ENCODE measurements at regions not wholly inside any gene's neighbourhood (a gene's known extent, or its start where the extent isn't known, plus 50 kb on each side); places are given as distances from the start of the nearest gene placed in this dataset.

DNA sequence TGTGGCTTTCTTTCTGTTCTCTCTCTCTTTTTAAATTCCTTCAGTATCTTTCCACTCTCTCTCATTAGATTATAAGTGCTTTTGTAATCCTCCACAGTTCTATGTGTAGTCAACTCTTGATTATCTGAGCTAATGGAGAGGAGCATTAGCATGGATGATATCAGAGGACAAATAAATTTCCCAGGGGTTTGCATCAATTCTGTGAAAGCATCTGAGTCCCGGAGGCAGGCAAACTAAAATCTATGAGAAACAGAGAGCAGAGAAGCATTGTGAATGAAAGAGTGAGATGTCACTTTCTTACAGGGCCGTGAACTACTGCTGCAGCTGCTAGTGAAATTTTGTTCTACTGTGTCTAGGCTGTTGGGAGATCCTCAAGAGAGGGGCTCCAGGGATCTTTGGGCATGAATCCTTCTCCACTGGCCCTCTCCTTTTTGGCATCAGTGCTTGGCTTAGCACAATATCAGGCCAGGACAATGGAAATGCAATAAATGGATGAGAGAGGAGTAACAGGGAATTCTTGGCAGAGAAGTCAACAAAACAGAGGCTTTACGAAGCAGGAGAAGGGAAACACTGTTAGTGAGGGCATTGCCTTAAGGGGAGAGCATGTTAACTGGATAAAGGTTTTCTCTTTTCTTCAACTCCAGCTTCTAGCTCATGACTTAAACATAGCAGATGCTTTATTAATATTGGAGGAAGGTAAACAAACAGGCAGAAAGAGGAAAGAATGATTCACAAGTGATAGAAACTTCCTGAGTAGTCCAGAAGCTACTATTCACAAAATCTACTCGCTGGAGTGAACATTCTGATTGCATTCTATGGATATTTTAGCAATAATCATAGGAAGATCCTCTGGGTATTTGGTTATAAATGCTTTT is 847.0 kb upstream of the MAP3K7 start:
- DNase-seq = no peak

DNA sequence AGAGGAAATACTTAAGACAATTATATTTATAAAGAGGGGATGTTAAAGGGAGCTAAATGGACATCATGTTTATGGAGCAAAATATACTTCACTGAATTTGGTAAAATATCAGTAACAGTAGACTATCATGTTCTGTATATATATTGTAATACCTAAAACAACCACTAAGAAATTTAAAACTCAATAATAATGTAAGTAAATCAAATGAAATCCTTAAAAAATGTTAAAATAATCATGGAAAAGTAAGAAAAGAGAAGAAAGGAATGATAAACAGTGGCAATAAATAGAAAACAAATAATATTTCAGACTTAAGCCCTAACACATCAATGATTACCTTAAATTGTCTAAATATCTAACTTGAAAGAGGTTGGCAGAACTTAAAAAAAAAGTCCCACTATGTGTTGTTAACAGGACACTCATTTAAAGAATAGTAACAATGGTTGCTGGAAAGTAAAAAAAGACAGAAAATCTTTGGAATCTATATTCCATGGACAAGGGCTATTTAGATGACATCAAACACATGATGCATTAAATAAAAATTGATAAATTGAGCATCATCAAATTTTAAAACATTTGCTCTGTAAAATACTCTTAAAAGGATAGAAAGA is 842.2 kb upstream of the MAP3K7 start:
- DNase-seq = no peak

DNA sequence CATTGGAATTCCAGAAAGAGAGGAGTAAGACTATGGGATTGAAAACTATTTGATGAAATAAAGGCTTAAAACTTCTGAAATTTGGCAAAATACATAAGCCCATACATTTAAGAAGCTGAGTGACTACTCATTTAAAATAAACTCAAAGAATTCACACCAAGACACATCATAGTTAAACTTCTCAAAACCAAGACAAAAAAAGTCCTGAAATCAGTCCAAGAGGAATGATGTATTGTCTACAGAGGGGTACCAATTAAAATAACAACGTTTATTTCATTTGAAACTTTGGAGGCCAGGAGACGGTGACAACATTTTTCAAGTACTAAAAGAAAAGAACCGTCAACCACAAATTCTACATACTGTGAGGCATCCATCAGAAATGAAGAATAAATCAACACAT is 841.4 kb upstream of the MAP3K7 start:
- DNase-seq = no peak

DNA sequence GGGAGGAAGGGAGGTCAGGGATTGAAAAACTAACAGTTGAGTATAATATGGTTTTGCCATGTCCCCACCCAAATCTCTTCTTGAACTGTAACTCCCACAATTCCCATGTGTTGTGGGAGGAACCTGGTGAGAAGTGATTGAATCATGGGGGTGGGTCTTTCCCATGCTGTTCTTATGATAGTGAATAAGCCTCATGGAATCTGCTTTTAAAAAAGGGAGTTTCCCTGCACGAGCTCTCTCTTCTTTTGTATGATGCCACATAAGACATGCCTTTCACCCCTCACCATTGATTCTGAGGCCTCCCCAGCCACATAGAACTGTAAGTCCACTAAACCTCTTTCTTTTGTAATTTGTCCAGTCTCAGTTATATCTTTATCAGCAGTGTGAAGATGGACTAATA is 833.4 kb upstream of the MAP3K7 start:
- DNase-seq = no peak

DNA sequence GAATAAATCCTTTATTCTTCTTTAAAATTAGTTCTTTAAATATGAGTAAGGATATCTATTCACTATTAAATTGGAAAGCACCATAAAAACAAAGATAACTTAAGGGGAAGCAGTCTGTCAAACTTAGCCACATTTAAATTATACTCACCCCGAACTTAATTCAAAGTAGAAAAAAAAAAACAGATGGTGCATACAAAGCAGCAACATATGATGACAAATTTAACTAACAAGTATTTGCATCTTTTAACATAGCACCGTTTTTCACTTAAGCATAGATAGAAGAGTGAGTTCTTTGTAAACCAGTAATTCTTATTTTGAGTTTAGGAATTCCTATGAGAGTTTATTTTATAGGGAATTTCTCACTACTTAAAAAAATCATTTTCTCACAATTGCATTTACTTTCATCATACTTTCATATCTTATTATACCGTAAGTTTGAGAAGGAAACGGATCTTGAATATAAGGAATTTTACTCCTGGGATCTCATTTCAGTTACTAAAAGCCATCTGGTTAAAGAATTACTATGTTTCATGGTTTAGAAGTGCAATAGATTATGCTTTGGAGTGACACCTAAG is 828.2 kb upstream of the MAP3K7 start:
- no peak for DNase-seq

DNA sequence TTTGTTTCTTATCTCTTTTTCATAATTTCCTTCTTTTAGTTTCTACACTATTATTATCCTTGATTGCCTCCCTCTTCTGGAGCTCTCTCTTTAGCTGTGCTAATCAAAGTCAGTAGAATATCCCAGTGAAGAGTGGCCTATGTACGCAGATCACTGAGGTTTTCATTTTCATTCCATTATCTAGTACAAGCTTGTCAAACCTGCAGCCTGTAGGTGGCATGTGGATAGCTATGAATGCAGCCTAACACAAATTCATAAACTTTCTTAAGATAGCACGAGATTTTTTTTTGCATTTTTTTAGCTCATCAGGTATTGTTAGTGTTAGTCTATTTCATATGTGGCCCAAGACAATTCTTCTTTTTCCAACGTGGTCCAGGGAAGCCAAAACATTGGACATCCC is 825.7 kb upstream of the MAP3K7 start:
- no peak for DNase-seq

DNA sequence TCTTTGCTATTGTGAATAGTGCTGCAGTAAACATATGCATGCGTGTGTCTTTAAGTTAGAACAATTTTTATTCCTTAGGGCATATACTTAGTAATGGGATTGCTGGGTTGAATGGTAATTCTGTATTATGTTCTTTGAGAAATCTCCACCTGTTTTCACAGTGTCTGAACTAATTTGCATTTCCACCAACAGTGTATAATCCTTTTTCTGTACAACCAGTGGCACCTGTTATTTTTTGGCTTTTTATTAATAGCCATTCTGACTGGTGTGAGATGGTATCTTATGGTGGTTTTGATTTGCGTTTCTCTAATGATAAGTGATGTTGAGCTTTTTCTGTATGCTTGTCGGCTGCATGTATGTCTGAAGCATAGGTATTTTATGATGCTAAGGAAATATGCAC is 820.8 kb upstream of the MAP3K7 start:
- DNase-seq = no peak

DNA sequence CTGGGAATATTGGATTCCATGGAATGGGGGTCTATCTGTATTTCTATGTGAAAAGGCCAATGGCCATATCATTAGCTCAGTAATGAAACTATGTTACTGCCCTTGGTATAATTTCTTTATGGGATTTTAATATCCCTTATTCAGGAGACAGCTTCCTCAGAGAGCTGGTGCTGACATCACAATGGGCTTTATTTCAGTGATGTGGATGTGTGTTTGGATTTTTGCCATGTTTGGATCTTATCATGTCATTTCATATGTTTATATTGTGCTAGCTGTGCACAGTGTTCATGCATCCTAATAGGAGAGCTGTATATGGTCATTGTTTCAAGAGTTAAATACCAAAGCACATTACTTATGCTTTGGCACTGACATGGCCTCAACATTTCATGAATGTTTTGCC is 806.1 kb upstream of the MAP3K7 start:
- no peak for DNase-seq

DNA sequence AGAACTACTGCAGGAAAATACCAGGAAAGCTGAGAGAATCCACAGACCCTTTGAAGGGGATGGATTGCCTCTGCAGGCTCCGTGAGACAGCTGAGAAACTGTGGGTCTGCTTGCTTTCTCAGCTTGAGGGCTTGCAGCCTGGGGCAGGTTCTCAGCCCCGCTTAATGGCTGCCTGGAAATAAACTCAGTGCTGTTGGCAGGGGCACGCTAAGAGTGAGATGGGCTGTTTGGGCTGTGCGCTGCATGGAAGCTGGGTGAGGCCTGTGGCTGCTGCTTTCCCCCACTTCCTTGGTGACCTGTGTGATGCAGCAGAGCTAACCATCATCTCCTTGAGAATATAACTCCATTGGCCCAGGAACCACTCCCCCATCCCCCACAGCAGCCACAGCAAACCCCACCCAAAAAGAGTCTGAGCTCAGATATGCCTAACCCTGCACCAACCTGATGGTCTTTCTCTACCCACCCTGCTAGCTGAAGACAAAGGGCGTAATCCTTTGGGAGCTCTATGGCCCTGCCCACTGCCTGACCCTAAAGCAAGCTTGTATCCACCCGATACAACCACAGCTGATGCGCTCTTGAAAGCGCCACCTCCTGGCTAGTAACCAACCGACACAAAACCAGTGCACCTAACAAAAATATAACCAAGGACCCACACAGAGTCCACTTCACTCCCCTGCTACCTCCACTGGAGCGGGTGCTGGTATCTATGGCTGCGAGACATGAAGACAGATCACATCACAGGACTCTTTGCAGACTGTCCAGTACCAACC is 800.6 kb upstream of the MAP3K7 start:
- no peak for DNase-seq

DNA sequence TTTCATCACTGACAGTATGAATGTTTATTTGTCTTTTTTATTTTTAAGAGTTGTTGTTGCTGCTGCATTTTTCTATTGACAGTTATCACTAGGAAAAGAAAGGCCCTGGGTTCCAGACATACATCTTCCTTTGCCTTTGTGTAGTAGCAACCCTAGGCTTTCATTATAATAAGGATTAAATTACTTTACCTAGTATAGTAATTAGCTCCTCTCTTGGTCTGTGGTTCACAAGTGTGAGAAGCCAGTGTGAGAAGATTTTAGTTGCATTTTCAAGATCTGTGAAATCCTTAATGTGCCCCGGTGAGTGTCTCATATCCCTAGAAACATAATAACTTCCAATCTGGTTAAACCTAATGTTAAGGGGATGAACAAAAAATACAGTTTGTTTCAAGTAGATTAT is 799.3 kb upstream of the MAP3K7 start:
- no peak for DNase-seq

DNA sequence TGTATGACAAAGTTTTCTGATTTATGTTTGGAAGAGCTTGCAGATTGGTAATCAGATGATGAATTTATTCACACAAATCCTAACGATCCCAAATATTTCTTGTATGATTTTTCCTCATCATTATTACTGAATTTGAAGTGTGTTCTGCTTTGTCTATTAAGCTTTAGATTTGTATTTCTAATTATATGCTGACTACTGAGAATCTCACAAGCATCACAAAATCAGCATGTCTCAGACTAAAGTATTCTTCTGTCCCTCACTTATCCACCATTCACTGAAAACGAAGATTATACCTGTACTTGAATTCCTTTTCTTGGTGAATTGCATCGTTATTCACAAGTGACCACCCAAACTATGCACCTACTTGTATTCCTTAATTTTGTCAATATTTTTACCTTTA is 796.3 kb upstream of the MAP3K7 start:
- DNase-seq = no peak

DNA sequence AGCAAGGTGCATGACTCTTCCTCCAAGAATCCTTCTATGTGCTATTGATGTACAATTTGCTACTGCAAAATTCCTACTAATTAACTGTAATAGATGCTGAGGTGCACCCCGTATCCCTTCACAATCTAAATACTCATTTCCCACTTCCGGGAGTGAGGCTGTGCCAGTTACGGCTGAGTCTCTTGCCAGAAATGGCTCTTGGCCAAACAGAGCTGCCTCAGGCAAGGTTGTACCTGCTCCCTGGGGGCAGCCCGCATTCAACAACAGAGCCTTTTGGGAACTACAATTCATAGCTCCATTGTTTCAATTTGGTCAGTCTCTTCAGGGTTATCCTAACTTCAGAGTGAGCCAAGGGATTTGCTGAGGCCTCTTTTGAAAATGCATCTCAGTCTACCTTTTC is 789.8 kb upstream of the MAP3K7 start:
- no peak for DNase-seq

DNA sequence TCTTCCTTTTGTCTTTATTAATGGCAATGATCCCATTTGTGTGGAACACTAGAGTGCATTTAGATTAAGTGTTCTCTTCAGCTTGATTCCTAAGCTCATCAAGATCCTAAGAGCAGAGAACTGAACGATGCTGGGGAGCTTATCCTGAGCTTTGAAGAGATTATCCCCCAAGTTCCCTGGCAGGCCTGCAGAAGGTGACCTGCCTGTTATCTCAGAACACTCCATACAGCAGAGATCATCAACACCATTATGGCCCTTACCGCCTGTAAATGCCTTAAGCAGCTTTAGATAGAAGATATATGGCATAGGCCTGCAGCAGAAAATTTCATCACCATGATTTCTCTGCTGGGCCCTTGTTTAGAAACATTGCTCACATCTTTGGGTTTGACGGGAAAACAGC is 779.9 kb upstream of the MAP3K7 start:
- DNase-seq = no peak

DNA sequence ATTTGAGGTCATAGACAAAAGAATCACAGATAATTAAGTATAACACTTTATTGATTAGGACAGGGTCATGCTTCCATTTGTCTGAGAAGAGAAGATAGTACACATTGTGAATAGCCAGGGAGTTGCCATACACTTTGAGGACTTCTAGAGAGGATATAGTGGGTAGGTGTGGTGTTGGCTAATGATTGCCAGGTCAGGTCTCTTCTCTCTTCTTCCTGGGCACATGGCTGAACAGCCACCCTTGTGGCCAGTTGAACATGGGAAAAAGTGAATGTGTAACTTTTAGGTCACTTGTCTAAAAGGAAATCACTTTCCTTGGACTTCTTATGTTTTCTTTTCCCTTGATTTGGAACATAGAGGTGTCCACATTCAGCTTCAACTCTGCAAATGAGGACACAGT is 772.1 kb upstream of the MAP3K7 start:
- DNase-seq = no peak

DNA sequence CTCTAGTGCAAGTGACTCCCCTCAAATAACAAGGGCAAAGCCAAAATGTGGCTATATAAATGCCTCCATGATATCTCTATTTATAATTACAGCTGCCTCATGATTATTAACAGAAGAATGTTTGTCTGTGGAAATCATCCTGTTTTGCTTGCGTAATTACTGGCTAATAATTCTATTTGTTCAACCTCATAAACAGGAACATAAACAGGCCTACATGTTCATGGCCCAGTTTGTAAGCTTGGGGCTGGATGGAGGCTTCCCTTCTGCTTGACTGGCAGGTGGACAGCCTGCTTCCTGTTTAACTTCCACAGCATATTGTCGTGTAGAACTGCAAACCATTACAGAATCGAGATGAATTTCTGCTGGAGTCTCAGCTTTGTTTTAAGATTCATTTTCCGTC is 766.0 kb upstream of the MAP3K7 start:
- no peak for DNase-seq

DNA sequence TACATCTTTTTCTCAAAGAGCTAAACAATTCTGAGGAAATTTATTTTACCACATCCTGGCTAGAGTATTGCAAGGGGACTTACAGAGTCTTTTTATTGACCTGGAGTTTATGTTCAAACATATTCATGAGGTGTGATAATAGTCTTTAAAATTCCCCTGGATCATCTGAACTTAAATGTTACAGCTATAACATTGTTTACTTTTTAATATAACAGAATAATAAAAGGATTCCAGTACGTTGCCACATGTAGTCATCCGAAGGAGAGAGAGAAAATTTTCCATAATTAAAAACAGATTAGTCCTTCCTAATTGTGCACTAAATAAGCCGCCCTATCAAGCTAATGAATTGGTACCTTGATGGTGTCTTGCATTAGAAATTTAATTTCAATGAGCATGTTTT is 765.4 kb upstream of the MAP3K7 start:
- no peak for DNase-seq

DNA sequence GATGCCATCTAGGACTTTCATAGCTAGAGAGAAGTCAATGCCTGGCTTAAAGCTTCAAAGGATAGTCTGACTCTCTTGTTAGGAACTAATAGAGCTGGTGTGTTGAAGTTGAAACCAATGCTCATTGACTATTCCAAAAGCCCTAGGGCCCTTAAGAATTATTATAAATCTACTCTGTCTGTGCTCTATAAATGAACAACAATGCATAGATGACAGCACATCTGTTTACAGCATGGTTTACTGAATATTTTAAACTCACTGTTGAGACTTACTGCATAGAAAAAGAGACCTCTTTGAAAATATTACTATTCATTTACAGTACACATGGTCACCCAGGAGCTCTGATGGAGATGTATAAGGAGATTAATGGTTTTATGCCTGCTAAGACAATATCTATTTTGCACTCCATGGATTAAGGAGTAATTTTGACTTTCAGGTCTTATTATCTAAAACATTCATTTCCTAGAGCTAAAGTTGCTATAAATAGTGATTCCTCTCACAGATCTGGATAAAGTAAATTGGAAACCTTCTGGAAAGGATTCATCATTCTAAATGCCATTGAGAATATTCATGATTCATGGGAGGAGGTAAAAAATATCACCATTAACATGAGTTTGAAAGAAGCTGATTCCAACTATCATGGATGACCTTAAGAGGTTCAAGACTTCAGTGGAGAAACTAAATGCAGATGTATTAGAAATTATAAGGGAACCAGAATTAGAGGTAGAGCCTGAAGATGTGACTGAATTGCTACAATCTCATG is 763.5 kb upstream of the MAP3K7 start:
- no peak for DNase-seq

DNA sequence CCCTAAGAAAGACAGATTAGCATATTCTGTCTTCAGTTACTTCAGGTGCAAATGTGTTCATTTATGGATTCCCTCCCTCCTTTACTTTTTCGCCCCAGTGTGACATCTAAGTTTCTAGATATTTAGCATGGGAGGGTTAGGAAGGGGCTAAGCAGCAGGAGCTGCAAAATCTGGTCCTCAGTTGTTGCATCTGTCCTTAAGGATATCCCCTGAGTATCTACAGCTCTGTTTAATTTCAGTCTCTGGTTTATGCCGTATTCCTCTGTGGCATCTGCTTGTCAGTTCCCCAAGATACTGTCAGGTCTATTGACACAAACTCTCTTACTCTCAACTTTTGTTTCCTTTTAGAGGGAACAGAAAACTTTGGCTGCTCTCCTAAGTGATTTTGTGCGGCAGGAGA is 754.6 kb upstream of the MAP3K7 start:
- no peak for DNase-seq

DNA sequence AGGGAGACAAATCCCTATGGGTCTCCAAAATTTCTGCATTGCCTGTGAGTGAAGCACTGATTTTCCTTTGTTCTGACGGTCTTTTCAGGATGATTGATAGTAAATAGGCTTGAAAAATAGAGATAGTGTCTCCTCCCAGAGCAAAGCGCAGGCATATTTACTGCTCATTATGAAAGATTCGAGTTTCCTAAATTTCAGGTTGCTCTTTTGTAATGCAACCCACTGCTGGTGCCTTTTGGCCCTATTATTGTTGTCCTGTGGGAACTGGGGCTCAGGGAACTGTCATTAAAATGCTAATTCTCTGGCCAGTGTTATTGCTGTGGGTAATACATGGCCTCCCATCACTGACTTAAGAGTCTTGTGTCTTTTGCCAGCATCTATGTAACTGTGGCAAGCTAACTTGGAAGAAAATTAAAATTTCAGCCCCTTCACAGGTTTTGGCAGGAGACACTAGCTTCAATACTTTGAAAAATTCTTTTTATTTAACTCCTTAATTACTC is 754.1 kb upstream of the MAP3K7 start:
- DNase-seq = no peak

DNA sequence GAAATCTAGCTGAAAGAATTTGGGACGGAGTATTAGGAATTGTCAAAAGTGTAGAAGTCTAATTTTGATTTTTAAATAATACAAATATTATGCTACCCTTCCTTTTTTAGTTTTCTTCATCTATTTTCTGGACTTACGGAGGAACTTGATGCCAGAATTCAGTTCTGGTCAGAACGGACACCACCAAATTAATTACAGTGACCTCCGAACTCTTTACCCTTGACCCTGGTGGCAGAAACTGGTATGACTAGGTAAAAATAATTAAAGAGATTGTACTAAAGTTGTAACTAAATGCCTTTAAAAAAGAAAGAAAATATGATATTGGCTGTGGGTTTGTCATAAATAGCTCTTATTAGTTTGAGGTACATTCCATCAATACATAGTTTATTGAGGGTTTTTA is 751.1 kb upstream of the MAP3K7 start:
- DNase-seq = no peak

DNA sequence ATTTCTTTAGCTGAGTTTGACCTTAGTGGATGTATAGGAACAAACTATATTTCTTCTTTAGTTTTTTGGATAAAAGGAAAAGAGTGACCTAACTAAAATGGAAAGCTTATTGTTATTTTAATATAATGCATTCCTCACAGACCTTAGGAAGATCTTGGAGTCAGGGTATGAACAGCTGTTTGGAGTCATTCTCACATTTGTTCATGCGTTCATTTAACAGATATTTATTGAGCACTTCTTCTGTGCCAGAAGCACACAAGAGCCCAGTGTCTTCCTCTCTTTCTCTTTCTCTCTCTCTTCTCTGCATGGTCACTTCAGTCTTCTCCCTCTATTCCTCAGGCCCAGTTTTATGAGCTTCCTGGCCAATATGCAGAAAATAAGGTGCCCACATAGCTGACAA is 744.0 kb upstream of the MAP3K7 start:
- no peak for DNase-seq

DNA sequence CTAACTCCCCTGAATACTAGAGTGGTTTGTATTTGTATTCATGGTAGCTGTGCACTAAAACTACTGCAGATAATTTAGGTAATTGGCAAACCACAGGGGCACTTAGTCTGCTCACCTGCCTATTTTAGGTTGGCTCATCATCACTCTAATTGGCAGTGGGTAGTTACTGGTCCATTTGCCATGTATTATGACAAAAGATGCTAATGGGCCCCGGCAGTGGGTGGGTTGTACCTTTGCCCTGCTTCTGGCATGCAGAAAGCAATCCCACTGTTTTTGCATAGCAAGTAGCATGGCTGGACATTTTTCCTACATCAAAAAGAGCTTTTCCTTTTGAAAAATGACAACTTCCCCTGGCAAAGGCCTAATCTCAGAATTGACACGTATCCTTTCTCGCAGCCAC is 741.4 kb upstream of the MAP3K7 start:
- DNase-seq = no peak

DNA sequence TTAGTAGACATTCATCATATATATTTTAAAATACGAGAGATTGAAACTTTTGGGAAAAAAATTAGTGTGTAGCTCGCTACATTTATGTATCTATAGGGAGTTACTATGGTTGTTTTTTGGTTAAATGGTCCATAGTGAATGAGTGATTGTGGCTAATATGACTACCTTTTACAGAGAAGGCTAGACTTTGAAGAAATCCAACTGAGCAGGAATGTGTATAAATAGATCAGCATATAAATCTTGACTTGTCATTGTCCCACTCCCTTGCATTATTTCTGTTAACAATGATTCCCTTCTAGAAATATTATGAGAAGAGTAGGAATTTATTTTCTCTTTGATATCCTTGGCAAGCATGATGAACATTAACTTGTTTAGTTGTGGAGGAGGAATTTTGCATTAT is 737.8 kb upstream of the MAP3K7 start:
- no peak for DNase-seq

Measured in stimulated activated CD4-positive, alpha-beta T cell treated with anti-CD3 and anti-CD28 coated beads, Interleukin-2, amount 100 ng/mL, for 24 hours (primary cell).